ENCODE measurements at regions not wholly inside any gene's neighbourhood (a gene's known extent, or its start where the extent isn't known, plus 50 kb on each side); places are given as distances from the start of the nearest gene placed in this dataset.
"Not testable (repeated sequence)": the region's sequence is repeated elsewhere in the genome, so short reads cannot be mapped to it uniquely, and the experiment has no call there.

- no peak for FAIRE-seq
- DNase-seq (ENCODE audit: insufficient read length, low spot score), result no peak
- no peak for TF ChIP-seq POLR2A (IDR thresholded peaks at IDR 0.05; ENCODE audit: low read depth, low read length)
Observed at GRCh38 chr16:7278636-7279035, 54.0 kb upstream of the RBFOX1 start.

GRCh38 chr16:7272567-7273158 is 60.0 kb upstream of the RBFOX1 start:
- FAIRE-seq, result no peak
- DNase-seq (ENCODE audit: insufficient read length, low spot score), result no peak
- TF ChIP-seq POLR2A (IDR thresholded peaks at IDR 0.05; ENCODE audit: low read depth, low read length), result no peak

GRCh38 chr16:7271486-7271885 is 61.2 kb upstream of the RBFOX1 start:
- DNase-seq (ENCODE audit: insufficient read length, low spot score) (no peak), FAIRE-seq (no peak)
- no peak for TF ChIP-seq POLR2A (IDR thresholded peaks at IDR 0.05; ENCODE audit: low read depth, low read length)

- DNase-seq (ENCODE audit: insufficient read length, low spot score) (no peak), FAIRE-seq (no peak)
- TF ChIP-seq POLR2A (IDR thresholded peaks at IDR 0.05; ENCODE audit: low read depth, low read length), result no peak
Observed at GRCh38 chr16:7270823-7271222, 61.8 kb upstream of the RBFOX1 start.

- no peak for FAIRE-seq
- no peak for DNase-seq (ENCODE audit: insufficient read length, low spot score)
- no peak for TF ChIP-seq POLR2A (IDR thresholded peaks at IDR 0.05; ENCODE audit: low read depth, low read length)
Observed at GRCh38 chr16:7270006-7270405, 62.6 kb upstream of the RBFOX1 start.

GRCh38 chr16:7268182-7268581 is 64.5 kb upstream of the RBFOX1 start:
- peak; percentile 12 for DNase-seq (ENCODE audit: insufficient read length, low spot score)
- TF ChIP-seq POLR2A (IDR thresholded peaks at IDR 0.05; ENCODE audit: low read depth, low read length), result no peak
- no peak for FAIRE-seq

- no peak for TF ChIP-seq POLR2A (IDR thresholded peaks at IDR 0.05; ENCODE audit: low read depth, low read length)
- FAIRE-seq, result no peak
Observed at GRCh38 chr16:7257016-7257415, 75.6 kb upstream of the RBFOX1 start.

GRCh38 chr16:7246578-7246977 is 86.1 kb upstream of the RBFOX1 start:
- TF ChIP-seq POLR2A (IDR thresholded peaks at IDR 0.05; ENCODE audit: low read depth, low read length), result no peak
- FAIRE-seq, result no peak
- no peak for DNase-seq (ENCODE audit: insufficient read length, low spot score)

More at GRCh38 chr16:7257016-7257415, 75.6 kb upstream of the RBFOX1 start:
- no peak for DNase-seq (ENCODE audit: insufficient read length, low spot score)

GRCh38 chr16:7239547-7239946 is 93.1 kb upstream of the RBFOX1 start:
- FAIRE-seq, result no peak
- no peak for TF ChIP-seq POLR2A (IDR thresholded peaks at IDR 0.05; ENCODE audit: low read depth, low read length)
- DNase-seq (ENCODE audit: insufficient read length, low spot score), result no peak

GRCh38 chr16:7236824-7237410 is 95.7 kb upstream of the RBFOX1 start:
- FAIRE-seq, result no peak
- TF ChIP-seq POLR2A (IDR thresholded peaks at IDR 0.05; ENCODE audit: low read depth, low read length), result no peak
- DNase-seq (ENCODE audit: insufficient read length, low spot score), result no peak

GRCh38 chr16:7233975-7234374 is 98.7 kb upstream of the RBFOX1 start:
- FAIRE-seq (no peak), DNase-seq (ENCODE audit: insufficient read length, low spot score) (no peak)
- no peak for TF ChIP-seq POLR2A (IDR thresholded peaks at IDR 0.05; ENCODE audit: low read depth, low read length)

- FAIRE-seq (no peak), DNase-seq (ENCODE audit: insufficient read length, low spot score) (no peak)
- no peak for TF ChIP-seq POLR2A (IDR thresholded peaks at IDR 0.05; ENCODE audit: low read depth, low read length)
Observed at GRCh38 chr16:7231762-7232161, 100.9 kb upstream of the RBFOX1 start.

GRCh38 chr16:7229433-7230218 is 103.0 kb upstream of the RBFOX1 start:
- FAIRE-seq; DNase-seq (ENCODE audit: insufficient read length, low spot score): not testable (repeated sequence)

- FAIRE-seq, result no peak
- DNase-seq (ENCODE audit: insufficient read length, low spot score), result no peak
- TF ChIP-seq POLR2A (IDR thresholded peaks at IDR 0.05; ENCODE audit: low read depth, low read length), result no peak
Observed at GRCh38 chr16:7227229-7227721, 105.4 kb upstream of the RBFOX1 start.

- no peak for DNase-seq (ENCODE audit: insufficient read length, low spot score)
- no peak for FAIRE-seq
- TF ChIP-seq POLR2A (IDR thresholded peaks at IDR 0.05; ENCODE audit: low read depth, low read length), result no peak
Observed at GRCh38 chr16:7221157-7221556, 111.5 kb upstream of the RBFOX1 start.

Measured in H54 (cell line).